Skeletal muscle cell (primary cell): ENCODE measurements at regions not wholly inside any gene's neighbourhood (a gene's known extent, or its start where the extent isn't known, plus 50 kb on each side); places are given as distances from the start of the nearest gene placed in this dataset.
"Not testable (repeated sequence)": the region's sequence is repeated elsewhere in the genome, so short reads cannot be mapped to it uniquely, and the experiment has no call there.

Experiments
- DNase-seq: peaks from one replicate; pipeline ENCODE4 v3.0.0-alpha.2; 2010; ENCODE audit warnings: low read depth
- H3K4me3 ChIP-seq: 2 replicates; pipeline ENCODE4 v1.5.1; 2011; ENCODE audit warnings: low read depth, mild to moderate bottlenecking, control low read depth, low read length, moderate library complexity

- peak; percentile 13 for DNase-seq
- no peak overlapping the region for H3K4me3 ChIP-seq
Observed at GRCh38 chr5:114101153-114101552, 260.7 kb upstream of the KCNN2 start.

GRCh38 chr5:114113604-114114003 lies 248.3 kb upstream of the KCNN2 start:
- DNase-seq = no peak
- no peak overlapping the region for H3K4me3 ChIP-seq

GRCh38 chr5:114116981-114117380 lies 244.9 kb upstream of the KCNN2 start:
- H3K4me3 ChIP-seq = no peak overlapping the region
- no peak for DNase-seq

GRCh38 chr5:114118511-114118910 lies 243.4 kb upstream of the KCNN2 start:
- no peak for DNase-seq
- no peak overlapping the region for H3K4me3 ChIP-seq

- no peak for DNase-seq
- H3K4me3 ChIP-seq = no peak overlapping the region
Observed at GRCh38 chr5:114120166-114120565, 241.7 kb upstream of the KCNN2 start.

GRCh38 chr5:114122852-114123251 lies 239.0 kb upstream of the KCNN2 start:
- DNase-seq = no peak
- H3K4me3 ChIP-seq = no peak overlapping the region

GRCh38 chr5:114123654-114124053 lies 238.2 kb upstream of the KCNN2 start:
- H3K4me3 ChIP-seq = no peak overlapping the region
- DNase-seq = no peak

- H3K4me3 ChIP-seq = no peak overlapping the region
- DNase-seq = no peak
Observed at GRCh38 chr5:114146398-114146797, 215.5 kb upstream of the KCNN2 start.

GRCh38 chr5:114148253-114148652 lies 213.6 kb upstream of the KCNN2 start:
- DNase-seq = no peak
- no peak overlapping the region for H3K4me3 ChIP-seq

GRCh38 chr5:114148728-114149127 lies 213.1 kb upstream of the KCNN2 start:
- not testable (repeated sequence) for DNase-seq, H3K4me3 ChIP-seq

GRCh38 chr5:114152656-114153360 lies 209.1 kb upstream of the KCNN2 start:
- H3K4me3 ChIP-seq = no peak overlapping the region
- DNase-seq = no peak

GRCh38 chr5:114153392-114153791 lies 208.5 kb upstream of the KCNN2 start:
- no peak overlapping the region for H3K4me3 ChIP-seq
- no peak for DNase-seq

- no peak overlapping the region for H3K4me3 ChIP-seq
- DNase-seq = no peak
Observed at GRCh38 chr5:114153833-114154232, 208.0 kb upstream of the KCNN2 start.

GRCh38 chr5:114166081-114166480 lies 195.8 kb upstream of the KCNN2 start:
- no peak for DNase-seq
- H3K4me3 ChIP-seq = no peak overlapping the region

- no peak for DNase-seq
- H3K4me3 ChIP-seq = no peak overlapping the region
Observed at GRCh38 chr5:114174131-114174530, 187.7 kb upstream of the KCNN2 start.

GRCh38 chr5:114174837-114175236 lies 187.0 kb upstream of the KCNN2 start:
- no peak overlapping the region for H3K4me3 ChIP-seq
- no peak for DNase-seq

- DNase-seq = no peak
- no peak overlapping the region for H3K4me3 ChIP-seq
Observed at GRCh38 chr5:114176356-114176755, 185.5 kb upstream of the KCNN2 start.

- DNase-seq = no peak
- no peak overlapping the region for H3K4me3 ChIP-seq
Observed at GRCh38 chr5:114179134-114179533, 182.7 kb upstream of the KCNN2 start.

GRCh38 chr5:114184006-114184405 lies 177.9 kb upstream of the KCNN2 start:
- H3K4me3 ChIP-seq = no peak overlapping the region
- DNase-seq = no peak

- no peak for DNase-seq
- no peak overlapping the region for H3K4me3 ChIP-seq
Observed at GRCh38 chr5:114185274-114185673, 176.6 kb upstream of the KCNN2 start.

- no peak for DNase-seq
- no peak overlapping the region for H3K4me3 ChIP-seq
Observed at GRCh38 chr5:114191441-114191840, 170.4 kb upstream of the KCNN2 start.

GRCh38 chr5:114192108-114192507 lies 169.8 kb upstream of the KCNN2 start:
- no peak overlapping the region for H3K4me3 ChIP-seq
- peak; percentile 52 for DNase-seq
